Spleen (tissue), 11 donors: ENCODE measurements at regions not wholly inside any gene's neighbourhood (a gene's known extent, or its start where the extent isn't known, plus 50 kb on each side); places are given as distances from the start of the nearest gene placed in this dataset.

Experiments used
- DNase-seq: peaks from one replicate; pipeline ENCODE4 v3.0.0-alpha.2; 2020
- H3K27ac ChIP-seq, 8 donors: fragments of 200-600 bp; sonication (generic) in 7 of 8; 1 replicate in 4 of 8; 2 replicates in 4 of 8; pipeline versions ENCODE4 v1.5.0 to v1.8.0; 2016 to 2021; ENCODE audit warnings: inconsistent platforms in 4 of 8, mild to moderate bottlenecking in 4 of 8, moderate library complexity in 1 of 8
- H3K27me3 ChIP-seq, 7 donors: fragments of 200-600 bp; sonication (generic) in 6 of 7; replicated peaks in 1 of 7; 1 replicate in 4 of 7; 2 replicates in 3 of 7; pipeline versions ENCODE4 v1.5.0 to v1.8.0; 2016 to 2021; ENCODE audit warnings: inconsistent platforms in 3 of 7, mild to moderate bottlenecking in 1 of 7
- H3K36me3 ChIP-seq, 6 donors: fragments of 200-600 bp; sonication (generic) in 5 of 6; 1 replicate in 4 of 6; 2 replicates in 2 of 6; pipeline versions ENCODE4 v1.5.0 to v1.8.0; 2016 to 2021; ENCODE audit warnings: inconsistent platforms in 2 of 6
- H3K4me1 ChIP-seq, 6 donors: fragments of 200-600 bp; sonication (generic) in 5 of 6; 1 replicate in 3 of 6; 2 replicates in 3 of 6; pipeline versions ENCODE4 v1.5.0 to v1.8.0; 2016 to 2021; ENCODE audit warnings: inconsistent platforms in 3 of 6
- H3K4me3 ChIP-seq, 8 donors: fragments of 200-600 bp; sonication (generic) in 7 of 8; 1 replicate in 4 of 8; 2 replicates in 4 of 8; pipeline versions ENCODE4 v1.5.0 to v1.8.0; 2016 to 2021; ENCODE audit warnings: inconsistent platforms in 4 of 8, mild to moderate bottlenecking in 4 of 8, moderate library complexity in 2 of 8
- H3K9me3 ChIP-seq, 8 donors: fragments of 200-600 bp; sonication (generic) in 7 of 8; 1 replicate in 4 of 8; 2 replicates in 4 of 8; pipeline versions ENCODE4 v1.5.0 to v1.8.0; 2016 to 2021; ENCODE audit warnings: inconsistent platforms in 4 of 8
- POLR2A ChIP-seq, 3 donors: fragments of 450-650 bp; IDR thresholded peaks; one replicate each; pipeline ENCODE4 v1.5.1; 2017; ENCODE audit warnings: antibody characterized with exemption in 3 of 3, mild to moderate bottlenecking in 1 of 3
- POLR2AphosphoS5 ChIP-seq, 3 donors: sonication (generic); formaldehyde crosslinking; IDR thresholded peaks; one replicate each; pipeline ENCODE4 v1.5.1; 2017; ENCODE audit warnings: antibody characterized with exemption in 3 of 3
- WGBS, 5 donors: extraction: QIAGEN DNeasy Blood & Tissue Kit in 3 of 5; methylation state at CpG; one replicate each; pipeline versions ENCODE4 v1.1.5 to v1.1.7; 2013 to 2018; 5-methylcytosine and 5-hydroxymethylcytosine counted together
- intact Hi-C: fragments of 100-400 bp; cut with DNase I; formaldehyde crosslinking; loops from one replicate; pipeline ENCODE4 v1.15.0; 2023; ENCODE audit warnings: low total_unique reads
- TF ChIP-seq, protein P1 (sequence below), 11 experiments: fragments of 200-600 bp in 7 of 11; fragments of 450-650 bp in 4 of 11; sonication (generic) in 4 of 11; IDR thresholded peaks in 8 of 11; conservative IDR thresholded peaks in 3 of 11; 1 replicate in 7 of 11; 2 replicates in 4 of 11; pipeline versions ENCODE4 v1.4.0 to v1.8.0; 2016 to 2021; ENCODE audit warnings: antibody characterized with exemption in 11 of 11, inconsistent platforms in 4 of 11, mild to moderate bottlenecking in 1 of 11
- donor health status: healthy with polysubstance abuse.
- donor health status: DM: no; HTN: no; CAD: no; lungs with moderate emphysema.
- donor health status: DM: no; HTN: no; CAD: no.
- donor health status: Bipolar disorder and iron deficiency.
- donor health status: healthy.
- donor health status: DM: no; HTN: no; CAD: no.
- donor health status: DM: yes; HTN: yes; CAD: no.

DNA sequence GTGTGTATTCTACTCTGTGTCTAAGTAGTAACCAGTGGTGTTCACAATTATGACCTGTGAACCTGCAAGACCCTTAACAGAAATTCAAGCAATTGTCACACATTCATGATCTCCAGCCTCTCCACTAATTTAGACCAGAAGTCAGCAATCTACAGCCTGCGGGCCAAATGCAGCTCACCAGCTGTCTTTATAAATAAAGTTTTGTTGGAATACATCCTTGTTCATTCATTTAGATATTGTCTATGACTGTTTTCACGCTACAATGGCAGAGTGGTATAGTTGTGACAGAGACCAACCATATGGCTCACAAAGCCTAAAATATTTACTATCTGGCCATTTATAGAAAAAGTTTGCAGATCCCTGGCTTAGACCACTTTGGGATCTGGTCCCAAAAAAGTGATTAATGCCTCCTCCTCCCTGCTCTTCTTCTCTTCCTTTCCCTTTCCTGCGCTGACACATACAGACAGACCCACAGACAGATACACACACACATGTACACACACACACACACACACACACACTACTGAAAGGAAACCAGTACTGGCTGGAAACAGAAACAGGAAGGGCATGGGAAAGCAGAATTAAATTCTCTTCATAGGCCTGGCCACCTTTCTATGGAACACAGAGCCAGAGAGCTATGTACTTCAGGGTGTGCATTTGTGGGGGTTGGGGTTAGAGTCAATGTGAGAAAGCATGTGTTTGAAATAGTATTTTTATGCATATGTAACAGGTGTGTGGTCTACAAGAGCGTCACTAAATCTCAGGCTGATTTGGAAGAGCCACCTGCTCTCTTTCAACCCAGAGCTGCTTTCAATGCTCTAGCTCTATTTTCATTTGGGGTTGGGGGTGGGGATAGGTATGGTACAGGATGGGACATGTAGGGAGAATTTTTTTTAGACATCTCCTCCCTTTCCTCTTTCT is 49.7 kb upstream of the TMEM164 start:
- no peak for DNase-seq
- intact Hi-C loops: no loop called here
- no peaks in the 10 kb centered on the region for H3K27me3 ChIP-seq
- no peak overlapping the region for H3K4me3 ChIP-seq
- WGBS, 5 donors: 64 to 80% (median 68%) methylated on average over 3 to 4 of the region's 4 CpGs
- no peak overlapping the region for H3K27ac ChIP-seq
- H3K4me1 ChIP-seq: no peaks in the 10 kb centered on the region
- no peak for TF ChIP-seq POLR2AphosphoS5 (IDR thresholded peaks at IDR 0.05)
- no peak for TF ChIP-seq POLR2A (IDR thresholded peaks at IDR 0.05)
- TF ChIP-seq, protein P1, sequence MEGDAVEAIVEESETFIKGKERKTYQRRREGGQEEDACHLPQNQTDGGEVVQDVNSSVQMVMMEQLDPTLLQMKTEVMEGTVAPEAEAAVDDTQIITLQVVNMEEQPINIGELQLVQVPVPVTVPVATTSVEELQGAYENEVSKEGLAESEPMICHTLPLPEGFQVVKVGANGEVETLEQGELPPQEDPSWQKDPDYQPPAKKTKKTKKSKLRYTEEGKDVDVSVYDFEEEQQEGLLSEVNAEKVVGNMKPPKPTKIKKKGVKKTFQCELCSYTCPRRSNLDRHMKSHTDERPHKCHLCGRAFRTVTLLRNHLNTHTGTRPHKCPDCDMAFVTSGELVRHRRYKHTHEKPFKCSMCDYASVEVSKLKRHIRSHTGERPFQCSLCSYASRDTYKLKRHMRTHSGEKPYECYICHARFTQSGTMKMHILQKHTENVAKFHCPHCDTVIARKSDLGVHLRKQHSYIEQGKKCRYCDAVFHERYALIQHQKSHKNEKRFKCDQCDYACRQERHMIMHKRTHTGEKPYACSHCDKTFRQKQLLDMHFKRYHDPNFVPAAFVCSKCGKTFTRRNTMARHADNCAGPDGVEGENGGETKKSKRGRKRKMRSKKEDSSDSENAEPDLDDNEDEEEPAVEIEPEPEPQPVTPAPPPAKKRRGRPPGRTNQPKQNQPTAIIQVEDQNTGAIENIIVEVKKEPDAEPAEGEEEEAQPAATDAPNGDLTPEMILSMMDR (IDR thresholded peaks at IDR 0.05 in 8 of 11, conservative IDR thresholded peaks at IDR 0.05 in 3 of 11): no peak
- no peaks in the 10 kb centered on the region for H3K9me3 ChIP-seq
- no peaks in the 10 kb centered on the region for H3K36me3 ChIP-seq
